ENCODE measurements at regions not wholly inside any gene's neighbourhood (a gene's known extent, or its start where the extent isn't known, plus 50 kb on each side); places are given as distances from the start of the nearest gene placed in this dataset.

DNA sequence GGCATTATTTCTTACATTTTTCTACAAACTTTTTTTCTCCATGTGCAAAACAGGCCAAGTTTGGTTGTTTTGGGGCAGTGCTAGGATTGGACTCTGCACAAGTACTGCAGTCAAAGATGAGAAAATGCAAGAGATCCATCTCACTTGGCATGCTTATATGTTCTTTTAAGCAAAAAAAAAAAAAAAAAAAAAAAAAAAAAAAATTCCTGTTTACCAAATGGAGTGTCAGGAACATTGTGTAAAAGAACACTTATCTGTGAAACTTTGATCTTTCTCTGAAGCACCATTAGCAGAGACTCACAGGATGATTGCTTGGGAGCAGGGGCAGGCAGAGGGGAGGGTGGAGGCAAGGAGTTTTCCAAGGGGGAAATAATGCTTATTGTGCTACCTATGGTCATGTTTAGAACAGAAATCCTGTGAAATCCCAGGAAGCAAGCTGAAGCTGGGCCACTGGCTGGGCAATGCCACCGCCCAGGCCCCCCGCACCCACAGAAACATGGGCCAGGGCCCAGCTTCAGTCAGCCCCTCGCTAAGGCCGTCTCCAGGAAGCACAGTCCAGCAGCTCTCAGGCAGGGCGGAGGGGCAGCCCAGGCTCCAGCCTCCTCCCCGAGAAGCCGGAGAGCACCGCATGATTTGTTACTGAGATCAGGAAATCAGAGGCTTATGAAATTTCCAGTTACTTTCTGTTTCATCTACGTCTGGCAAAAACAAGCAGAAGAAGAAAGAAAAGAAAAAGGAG lies 229.4 kb downstream of the ZNF516 start:
- TF ChIP-seq POLR2A (IDR thresholded peaks at IDR 0.05; ENCODE audit: low read depth): no peak
- TF ChIP-seq, protein P1, sequence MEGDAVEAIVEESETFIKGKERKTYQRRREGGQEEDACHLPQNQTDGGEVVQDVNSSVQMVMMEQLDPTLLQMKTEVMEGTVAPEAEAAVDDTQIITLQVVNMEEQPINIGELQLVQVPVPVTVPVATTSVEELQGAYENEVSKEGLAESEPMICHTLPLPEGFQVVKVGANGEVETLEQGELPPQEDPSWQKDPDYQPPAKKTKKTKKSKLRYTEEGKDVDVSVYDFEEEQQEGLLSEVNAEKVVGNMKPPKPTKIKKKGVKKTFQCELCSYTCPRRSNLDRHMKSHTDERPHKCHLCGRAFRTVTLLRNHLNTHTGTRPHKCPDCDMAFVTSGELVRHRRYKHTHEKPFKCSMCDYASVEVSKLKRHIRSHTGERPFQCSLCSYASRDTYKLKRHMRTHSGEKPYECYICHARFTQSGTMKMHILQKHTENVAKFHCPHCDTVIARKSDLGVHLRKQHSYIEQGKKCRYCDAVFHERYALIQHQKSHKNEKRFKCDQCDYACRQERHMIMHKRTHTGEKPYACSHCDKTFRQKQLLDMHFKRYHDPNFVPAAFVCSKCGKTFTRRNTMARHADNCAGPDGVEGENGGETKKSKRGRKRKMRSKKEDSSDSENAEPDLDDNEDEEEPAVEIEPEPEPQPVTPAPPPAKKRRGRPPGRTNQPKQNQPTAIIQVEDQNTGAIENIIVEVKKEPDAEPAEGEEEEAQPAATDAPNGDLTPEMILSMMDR (IDR thresholded peaks at IDR 0.05): no peak
- TF ChIP-seq POLR2AphosphoS5 (IDR thresholded peaks at IDR 0.05): peak in 1 of 2 donors; percentile 24
